GM12801 (cell line): ENCODE measurements at regions not wholly inside any gene's neighbourhood (a gene's known extent, or its start where the extent isn't known, plus 50 kb on each side); places are given as distances from the start of the nearest gene placed in this dataset.

Experiments used
- CTCF ChIP-seq: IDR thresholded peaks from one replicate; pipeline ENCODE4 v1.5.1; 2011; ENCODE audit warnings: control low read depth; ENCODE audit not compliant: insufficient read length; ENCODE audit errors: extremely low read depth

GRCh38 chr6:12618296-12618695, 98.3 kb upstream of the PHACTR1 start:
- no peak for TF ChIP-seq CTCF

- TF ChIP-seq CTCF, result no peak
Observed at GRCh38 chr6:12621754-12622153, 94.8 kb upstream of the PHACTR1 start.

- TF ChIP-seq CTCF, result no peak
Observed at GRCh38 chr6:12622566-12622965, 94.0 kb upstream of the PHACTR1 start.

GRCh38 chr6:12624142-12624837, 92.3 kb upstream of the PHACTR1 start:
- TF ChIP-seq CTCF, result no peak

DNA sequence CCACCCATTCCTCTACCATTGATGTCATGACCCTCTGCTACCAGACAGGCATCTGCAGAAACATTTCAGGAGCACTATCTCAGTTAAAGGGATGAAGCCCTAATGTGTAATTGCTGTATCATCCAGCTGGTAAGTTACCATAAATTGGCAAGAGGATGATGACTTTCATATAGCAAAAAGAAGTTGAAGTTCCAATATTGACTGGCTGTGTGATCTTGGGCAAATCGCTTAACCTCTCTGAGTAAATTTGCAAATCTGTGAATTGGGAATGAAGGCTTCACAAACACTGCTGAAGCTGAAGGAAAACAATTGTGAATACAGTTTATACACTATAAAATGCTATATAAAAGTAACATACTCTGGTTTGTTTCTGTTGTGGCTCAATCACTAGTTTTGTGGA, 89.5 kb upstream of the PHACTR1 start:
- no peak for TF ChIP-seq CTCF

GRCh38 chr6:12628327-12628726, 88.2 kb upstream of the PHACTR1 start:
- no peak for TF ChIP-seq CTCF

DNA sequence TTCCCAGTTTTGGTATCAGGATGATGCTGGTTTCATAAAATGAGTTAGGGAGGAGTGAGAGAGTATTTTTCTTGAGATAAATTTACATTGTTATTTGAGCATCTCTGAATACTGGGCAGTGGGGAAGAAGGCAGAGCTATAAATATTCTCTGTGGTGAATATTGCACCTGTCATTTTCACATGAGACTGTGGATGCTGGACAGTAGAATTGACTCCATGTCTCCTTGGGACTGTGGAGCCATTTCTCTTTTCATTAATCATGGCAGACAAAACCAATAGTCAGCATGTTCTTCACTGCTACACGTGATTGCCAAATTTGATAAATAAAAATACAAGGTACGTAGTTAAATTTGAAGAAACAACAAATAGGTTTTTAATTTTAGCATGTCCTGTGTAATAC, 81.2 kb upstream of the PHACTR1 start:
- no peak for TF ChIP-seq CTCF
